Mucosa of descending colon (tissue), 3 donors: ENCODE measurements at regions not wholly inside any gene's neighbourhood (a gene's known extent, or its start where the extent isn't known, plus 50 kb on each side); places are given as distances from the start of the nearest gene placed in this dataset.

Experiments used
- ATAC-seq: fragments of 200-7000 bp; cut with Tn5 transposase; one replicate; pipeline ENCODE4 v1.9.1; 2020; ENCODE audit warnings: mild to moderate bottlenecking, moderate library complexity
- DNase-seq, 3 donors: peaks; one replicate each; pipeline ENCODE4 v3.0.0-alpha.2; 2020
- H3K36me3 ChIP-seq: fragments of 200-600 bp; one replicate; pipeline ENCODE4 v1.8.0; 2021; ENCODE audit warnings: low read depth, mild to moderate bottlenecking
- H3K4me1 ChIP-seq: fragments of 200-600 bp; one replicate; pipeline ENCODE4 v1.8.0; 2021; ENCODE audit warnings: low read depth, mild to moderate bottlenecking
- H3K4me3 ChIP-seq: fragments of 200-600 bp; one replicate; pipeline ENCODE4 v1.8.0; 2021; ENCODE audit warnings: mild to moderate bottlenecking
- H3K9me3 ChIP-seq: fragments of 200-600 bp; one replicate; pipeline ENCODE4 v1.8.0; 2021; ENCODE audit warnings: mild to moderate bottlenecking
- intact Hi-C, 2 donors: fragments of 100-400 bp; cut with DNase I in 1 of 2; cut with micrococcal nuclease in 1 of 2; formaldehyde crosslinking; loops; one replicate each; pipeline versions ENCODE4 v1.11.0 to v1.11.1; 2022; cut with DNase I, micrococcal nuclease
- TF ChIP-seq, protein P1 (sequence below): fragments of 200-600 bp; IDR thresholded peaks from one replicate; pipeline ENCODE4 v1.8.0; 2022; ENCODE audit warnings: antibody characterized with exemption, mild to moderate bottlenecking
- donor health status: DM: no; HTN: no; CAD: no; lungs with moderate emphysema.
- donor health status: DM: no; HTN: no; CAD: no.
- donor health status: DM: no; HTN: yes; CAD: no.

- TF ChIP-seq, protein P1, sequence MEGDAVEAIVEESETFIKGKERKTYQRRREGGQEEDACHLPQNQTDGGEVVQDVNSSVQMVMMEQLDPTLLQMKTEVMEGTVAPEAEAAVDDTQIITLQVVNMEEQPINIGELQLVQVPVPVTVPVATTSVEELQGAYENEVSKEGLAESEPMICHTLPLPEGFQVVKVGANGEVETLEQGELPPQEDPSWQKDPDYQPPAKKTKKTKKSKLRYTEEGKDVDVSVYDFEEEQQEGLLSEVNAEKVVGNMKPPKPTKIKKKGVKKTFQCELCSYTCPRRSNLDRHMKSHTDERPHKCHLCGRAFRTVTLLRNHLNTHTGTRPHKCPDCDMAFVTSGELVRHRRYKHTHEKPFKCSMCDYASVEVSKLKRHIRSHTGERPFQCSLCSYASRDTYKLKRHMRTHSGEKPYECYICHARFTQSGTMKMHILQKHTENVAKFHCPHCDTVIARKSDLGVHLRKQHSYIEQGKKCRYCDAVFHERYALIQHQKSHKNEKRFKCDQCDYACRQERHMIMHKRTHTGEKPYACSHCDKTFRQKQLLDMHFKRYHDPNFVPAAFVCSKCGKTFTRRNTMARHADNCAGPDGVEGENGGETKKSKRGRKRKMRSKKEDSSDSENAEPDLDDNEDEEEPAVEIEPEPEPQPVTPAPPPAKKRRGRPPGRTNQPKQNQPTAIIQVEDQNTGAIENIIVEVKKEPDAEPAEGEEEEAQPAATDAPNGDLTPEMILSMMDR, result no peak
- Histone ChIP-seq H3K4me3 (no peak overlapping the region), H3K36me3 (no peaks in the 10 kb centered on the region), H3K4me1 (no peaks in the 10 kb centered on the region), H3K9me3 (no peaks in the 10 kb centered on the region)
- intact Hi-C loops, result no loop called here
- ATAC-seq, result no peak
- no peak for DNase-seq
Measured at GRCh38 chr7:49418963-49419362, 354.5 kb upstream of the VWC2 start.

DNA sequence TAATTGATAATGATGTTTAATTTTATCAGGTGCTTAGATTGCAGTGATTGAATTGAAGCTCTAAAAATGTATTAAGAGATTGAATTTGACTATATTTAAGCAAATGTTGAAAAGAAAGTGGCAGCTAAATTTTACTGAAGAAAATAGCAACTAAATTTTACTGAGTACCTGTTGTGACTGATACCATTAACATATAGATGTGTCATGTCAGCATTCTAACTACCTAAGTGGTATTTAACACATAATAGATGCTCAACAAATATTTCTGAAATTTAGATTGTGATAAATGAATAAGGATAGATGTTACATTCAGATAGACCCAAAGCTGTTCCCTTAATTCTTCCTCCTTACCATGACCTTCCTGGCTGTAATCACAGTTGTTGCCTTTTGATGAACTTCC, 350.9 kb upstream of the VWC2 start:
- Histone ChIP-seq H3K9me3 (no peaks in the 10 kb centered on the region), H3K4me3 (no peak overlapping the region), H3K4me1 (no peaks in the 10 kb centered on the region), H3K36me3 (no peaks in the 10 kb centered on the region)
- DNase-seq (no peak), ATAC-seq (no peak)
- intact Hi-C loops, result no loop called here
- TF ChIP-seq, protein P1, result no peak

- TF ChIP-seq, protein P1, result no peak
- Histone ChIP-seq H3K9me3 (no peaks in the 10 kb centered on the region), H3K4me3 (no peak overlapping the region), H3K4me1 (no peaks in the 10 kb centered on the region), H3K36me3 (no peaks in the 10 kb centered on the region)
- no peak for DNase-seq
- intact Hi-C loops, result no loop called here
- no peak for ATAC-seq
Measured at GRCh38 chr7:49424109-49424508, 349.3 kb upstream of the VWC2 start.

DNA sequence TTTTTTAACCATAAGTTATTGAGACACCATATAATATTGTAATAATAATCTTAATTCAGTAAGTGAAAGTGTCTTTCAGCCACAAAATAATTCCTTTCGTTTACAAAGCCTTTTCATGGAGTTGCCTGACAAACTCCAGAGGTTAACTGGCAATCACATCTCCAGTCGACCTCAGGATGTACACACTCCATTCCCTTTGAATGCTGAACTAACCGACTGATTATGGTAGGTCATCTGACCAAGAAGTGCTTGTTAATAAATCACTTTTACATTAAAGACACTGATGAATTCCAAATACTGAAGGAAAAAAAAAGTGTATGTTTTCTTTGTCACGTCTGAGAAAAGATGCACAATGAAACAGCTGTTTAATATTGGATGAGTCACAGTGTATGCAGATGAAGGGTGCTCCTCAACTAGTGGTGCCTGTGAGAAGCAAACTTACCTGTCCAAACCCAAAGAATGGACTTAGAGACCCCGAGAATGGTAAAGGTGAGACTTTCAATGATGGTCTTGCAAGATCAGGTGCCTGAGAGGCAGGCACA, 348.1 kb upstream of the VWC2 start:
- no peaks in the 10 kb centered on the region for H3K4me1 ChIP-seq
- no peak for DNase-seq
- intact Hi-C loops, result no loop called here
- no peaks in the 10 kb centered on the region for H3K9me3 ChIP-seq
- no peaks in the 10 kb centered on the region for H3K36me3 ChIP-seq
- TF ChIP-seq, protein P1, result no peak
- no peak for ATAC-seq
- H3K4me3 ChIP-seq, result no peak overlapping the region

- TF ChIP-seq, protein P1, result no peak
- Histone ChIP-seq H3K4me3 (no peak overlapping the region), H3K9me3 (no peaks in the 10 kb centered on the region), H3K36me3 (no peaks in the 10 kb centered on the region), H3K4me1 (no peaks in the 10 kb centered on the region)
- intact Hi-C loops, result no loop called here
- ATAC-seq (no peak), DNase-seq (no peak)
Measured at GRCh38 chr7:49432254-49432653, 341.2 kb upstream of the VWC2 start.

DNA sequence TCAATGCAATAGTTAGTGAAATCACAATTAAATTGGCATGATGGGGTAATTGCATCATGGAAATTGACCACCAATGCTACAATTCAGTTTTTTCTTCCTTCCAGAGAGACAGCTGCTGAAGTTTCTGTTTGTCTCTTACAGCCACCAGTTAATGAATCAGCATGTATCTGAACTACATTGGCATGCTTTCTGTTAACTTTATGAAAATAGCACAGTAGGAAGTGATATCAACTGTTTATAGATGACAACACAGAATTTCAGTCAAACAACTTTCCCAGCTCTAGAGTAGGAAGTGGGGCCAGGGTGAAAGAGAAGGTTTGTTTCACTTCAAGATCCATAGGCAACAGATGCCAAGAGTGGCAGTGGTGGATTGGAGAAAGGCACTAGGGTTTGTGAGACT, 339.6 kb upstream of the VWC2 start:
- Histone ChIP-seq H3K4me1 (no peaks in the 10 kb centered on the region), H3K4me3 (no peak overlapping the region), H3K9me3 (no peaks in the 10 kb centered on the region), H3K36me3 (no peaks in the 10 kb centered on the region)
- TF ChIP-seq, protein P1, result no peak
- intact Hi-C loops, result no loop called here
- ATAC-seq, result no peak
- DNase-seq, result no peak
